SH-SY5Y (cell line): ENCODE measurements at regions not wholly inside any gene's neighbourhood (a gene's known extent, or its start where the extent isn't known, plus 50 kb on each side); places are given as distances from the start of the nearest gene placed in this dataset.

ENCODE experiments used
- GATA2 ChIP-seq: IDR thresholded peaks from 2 replicates; pipeline ENCODE4 v1.6.1; 2011; ENCODE audit warnings: mild to moderate bottlenecking, low read depth, low read length
- GATA3 ChIP-seq: IDR thresholded peaks from 2 replicates; pipeline ENCODE4 v1.6.1; 2011; ENCODE audit warnings: low read depth, mild to moderate bottlenecking, low read length, moderate library complexity

GRCh38 chr10:2048337-2048973, 311.1 kb upstream of the ADARB2 start:
- no peak for TF ChIP-seq GATA3
- TF ChIP-seq GATA2, result no peak
